ENCODE measurements at regions not wholly inside any gene's neighbourhood (a gene's known extent, or its start where the extent isn't known, plus 50 kb on each side); places are given as distances from the start of the nearest gene placed in this dataset.
"Not testable (repeated sequence)": the region's sequence is repeated elsewhere in the genome, so short reads cannot be mapped to it uniquely, and the experiment has no call there.

GRCh38 chr4:177494791-177495190 is 52.6 kb upstream of the AGA start:
- DNase-seq (ENCODE audit: low read depth, low spot score) = no peak

- DNase-seq (ENCODE audit: low read depth, low spot score) = not testable (repeated sequence)
Observed at GRCh38 chr4:177495626-177496025, 53.4 kb upstream of the AGA start.

GRCh38 chr4:177499537-177499936 is 57.3 kb upstream of the AGA start:
- no peak for DNase-seq (ENCODE audit: low read depth, low spot score)

- no peak for DNase-seq (ENCODE audit: low read depth, low spot score)
Observed at GRCh38 chr4:177505171-177505615, 63.0 kb upstream of the AGA start.

GRCh38 chr4:177508662-177509061 is 66.4 kb upstream of the AGA start:
- no peak for DNase-seq (ENCODE audit: low read depth, low spot score)

GRCh38 chr4:177509226-177509745 is 67.0 kb upstream of the AGA start:
- DNase-seq (ENCODE audit: low read depth, low spot score) = no peak

- no peak for DNase-seq (ENCODE audit: low read depth, low spot score)
Observed at GRCh38 chr4:177511611-177512010, 69.4 kb upstream of the AGA start.

- DNase-seq (ENCODE audit: low read depth, low spot score) = no peak
Observed at GRCh38 chr4:177512646-177513045, 70.4 kb upstream of the AGA start.

- DNase-seq (ENCODE audit: low read depth, low spot score) = no peak
Observed at GRCh38 chr4:177517862-177518261, 75.6 kb upstream of the AGA start.

GRCh38 chr4:177519481-177520260 is 77.4 kb upstream of the AGA start:
- DNase-seq (ENCODE audit: low read depth, low spot score) = no peak

GRCh38 chr4:177528620-177529019 is 86.4 kb upstream of the AGA start:
- no peak for DNase-seq (ENCODE audit: low read depth, low spot score)

GRCh38 chr4:177530561-177530960 is 88.3 kb upstream of the AGA start:
- DNase-seq (ENCODE audit: low read depth, low spot score) = no peak

GRCh38 chr4:177532358-177532757 is 90.1 kb upstream of the AGA start:
- DNase-seq (ENCODE audit: low read depth, low spot score) = no peak

GRCh38 chr4:177534841-177535240 is 92.6 kb upstream of the AGA start:
- not testable (repeated sequence) for DNase-seq (ENCODE audit: low read depth, low spot score)

- DNase-seq (ENCODE audit: low read depth, low spot score) = no peak
Observed at GRCh38 chr4:177546745-177547144, 104.5 kb upstream of the AGA start.

GRCh38 chr4:177547985-177548384 is 105.7 kb upstream of the AGA start:
- no peak for DNase-seq (ENCODE audit: low read depth, low spot score)

GRCh38 chr4:177555007-177555574 is 112.9 kb upstream of the AGA start:
- DNase-seq (ENCODE audit: low read depth, low spot score) = no peak

GRCh38 chr4:177557416-177557815 is 115.2 kb upstream of the AGA start:
- no peak for DNase-seq (ENCODE audit: low read depth, low spot score)

GRCh38 chr4:177558995-177559394 is 116.8 kb upstream of the AGA start:
- no peak for DNase-seq (ENCODE audit: low read depth, low spot score)

GRCh38 chr4:177562163-177562562 is 119.9 kb upstream of the AGA start:
- no peak for DNase-seq (ENCODE audit: low read depth, low spot score)

- DNase-seq (ENCODE audit: low read depth, low spot score) = no peak
Observed at GRCh38 chr4:177562859-177563258, 120.6 kb upstream of the AGA start.

GRCh38 chr4:177566691-177567090 is 124.5 kb upstream of the AGA start:
- no peak for DNase-seq (ENCODE audit: low read depth, low spot score)

GRCh38 chr4:177568931-177569330 is 126.7 kb upstream of the AGA start:
- no peak for DNase-seq (ENCODE audit: low read depth, low spot score)
